Immature natural killer cell (primary cell): ENCODE measurements at regions not wholly inside any gene's neighbourhood (a gene's known extent, or its start where the extent isn't known, plus 50 kb on each side); places are given as distances from the start of the nearest gene placed in this dataset.
"Not testable (repeated sequence)": the region's sequence is repeated elsewhere in the genome, so short reads cannot be mapped to it uniquely, and the experiment has no call there.

Experiments
- DNase-seq, 3 donors: peaks; one replicate each; pipeline ENCODE4 v3.0.0; 2022; ENCODE audit warnings: mixed read lengths in 1 of 3
- H3K27ac Mint-ChIP-seq, 6 donors: one replicate each; pipeline ENCODE4 v1.8.0; 2020; ENCODE audit warnings: mixed read lengths in 6 of 6, mild to moderate bottlenecking in 5 of 6, inconsistent platforms in 4 of 6, moderate library complexity in 3 of 6
- H3K27me3 Mint-ChIP-seq, 3 donors: one replicate each; pipeline ENCODE4 v1.8.0; 2020 to 2021; ENCODE audit warnings: low read depth in 3 of 3, mild to moderate bottlenecking in 3 of 3, mixed read lengths in 3 of 3, moderate library complexity in 3 of 3, inconsistent platforms in 1 of 3
- H3K36me3 Mint-ChIP-seq, 3 donors: one replicate each; pipeline ENCODE4 v1.8.0; 2020; ENCODE audit warnings: mixed read lengths in 3 of 3, inconsistent platforms in 2 of 3, mild to moderate bottlenecking in 2 of 3
- H3K4me1 Mint-ChIP-seq, 2 donors: one replicate each; pipeline ENCODE4 v1.8.0; 2020; ENCODE audit warnings: inconsistent platforms in 2 of 2, mild to moderate bottlenecking in 2 of 2, mixed read lengths in 2 of 2, moderate library complexity in 1 of 2
- H3K4me3 Mint-ChIP-seq, 5 donors: one replicate each; pipeline ENCODE4 v1.8.0; 2020; ENCODE audit warnings: mild to moderate bottlenecking in 5 of 5, mixed read lengths in 5 of 5, inconsistent platforms in 3 of 5, moderate library complexity in 3 of 5
- H3K9me3 Mint-ChIP-seq, 6 donors: one replicate each; pipeline ENCODE4 v1.8.0; 2020; ENCODE audit warnings: mild to moderate bottlenecking in 6 of 6, mixed read lengths in 6 of 6, inconsistent platforms in 4 of 6, moderate library complexity in 3 of 6

DNA sequence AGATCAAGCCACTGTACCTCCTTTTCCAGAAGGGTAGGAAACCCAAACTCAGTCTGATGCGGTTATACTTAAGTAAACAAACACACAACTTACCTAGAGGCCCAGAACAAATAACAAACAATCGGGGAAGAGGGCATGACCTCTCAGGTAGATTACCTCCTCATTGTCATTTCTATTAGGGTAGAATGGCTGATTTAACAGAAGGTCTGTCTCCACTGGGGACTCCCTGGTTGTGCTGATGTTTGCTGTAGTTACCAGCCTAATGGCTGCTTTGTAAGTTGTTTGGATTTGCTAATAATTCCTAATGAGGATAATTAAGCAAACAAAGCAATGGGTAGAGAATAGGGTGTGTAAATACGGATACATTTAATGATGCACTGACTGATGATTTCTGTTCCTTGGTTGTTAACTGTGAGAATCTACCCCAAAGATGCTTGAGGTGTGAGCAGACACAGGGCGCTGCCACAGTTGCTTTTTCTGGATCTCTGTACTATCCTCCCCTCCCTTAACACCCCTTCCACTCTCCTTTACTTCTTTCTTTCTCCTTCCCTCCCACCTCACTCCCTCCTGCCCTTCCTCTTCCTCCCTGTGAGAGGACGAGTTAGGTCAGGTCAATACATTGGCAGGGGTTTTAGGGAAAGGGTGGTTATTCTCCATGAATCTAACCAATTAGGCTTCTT is 332.0 kb upstream of the FZD8 start:
- H3K4me3 Mint-ChIP-seq, DNase-seq, H3K27ac Mint-ChIP-seq: not testable (repeated sequence)

DNA sequence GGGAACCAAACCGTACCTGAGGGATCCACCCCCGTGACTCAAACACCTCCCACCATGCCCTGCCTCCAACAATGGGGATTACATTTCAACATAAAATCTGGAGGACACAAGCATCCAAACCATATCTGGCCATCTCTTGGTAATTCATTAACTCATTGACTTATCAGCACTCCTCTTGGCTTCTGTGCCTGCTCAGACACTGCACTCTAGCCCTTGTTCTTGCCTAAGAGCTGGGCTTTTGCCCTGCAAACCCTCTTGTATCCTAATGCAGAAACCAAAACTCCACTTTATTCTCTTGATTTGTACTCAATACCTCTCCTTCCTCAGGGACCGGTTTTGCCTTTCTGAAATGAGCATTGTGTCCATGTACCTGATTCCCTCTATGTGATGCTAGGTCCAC is 330.2 kb upstream of the FZD8 start:
- Mint-ChIP-seq H3K4me3 (no peak overlapping the region), H3K9me3 (peaks cover under 1 to 14% (median 6%) of the 10 kb centered on the region in 6 donors), H3K27me3 (peaks cover 0 to 2% (median 0%) of the 10 kb centered on the region in 3 donors), H3K4me1 (no peaks in the 10 kb centered on the region), H3K27ac (no peak overlapping the region), H3K36me3 (no peaks in the 10 kb centered on the region)
- DNase-seq: no peak

More for the DNA sequence above, 332.0 kb upstream of the FZD8 start:
- H3K4me1 Mint-ChIP-seq, H3K27me3 Mint-ChIP-seq, H3K36me3 Mint-ChIP-seq: not testable (repeated sequence)
- peaks cover 2 to 16% (median 7%) of the 10 kb centered on the region in 6 donors for H3K9me3 Mint-ChIP-seq

DNA sequence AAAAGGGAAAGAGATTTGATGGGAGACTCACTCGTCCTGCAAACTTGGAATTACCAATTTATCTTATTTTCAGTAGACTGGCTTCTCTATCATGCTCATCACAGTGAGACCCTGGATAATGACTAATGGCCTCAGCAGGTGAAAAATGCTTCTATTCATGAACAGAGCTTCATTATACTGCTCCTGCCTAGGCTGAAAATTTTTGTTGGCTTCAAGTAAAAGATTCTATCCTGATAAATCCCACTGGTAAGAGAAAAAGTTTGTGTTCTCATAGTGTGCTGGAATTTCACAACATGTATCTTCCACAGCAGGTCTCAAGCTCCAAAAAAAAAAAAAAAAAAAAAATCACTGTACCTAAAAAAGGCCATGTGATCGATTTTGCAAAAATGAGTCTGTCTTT is 329.3 kb upstream of the FZD8 start:
- no peaks in the 10 kb centered on the region for H3K36me3 Mint-ChIP-seq
- H3K27ac Mint-ChIP-seq: no peak overlapping the region
- peaks cover 0 to 13% (median 6%) of the 10 kb centered on the region in 6 donors for H3K9me3 Mint-ChIP-seq
- H3K4me3 Mint-ChIP-seq: no peak overlapping the region
- peaks cover 0 to 2% (median 0%) of the 10 kb centered on the region in 3 donors for H3K27me3 Mint-ChIP-seq
- no peaks in the 10 kb centered on the region for H3K4me1 Mint-ChIP-seq
- DNase-seq: no peak

DNA sequence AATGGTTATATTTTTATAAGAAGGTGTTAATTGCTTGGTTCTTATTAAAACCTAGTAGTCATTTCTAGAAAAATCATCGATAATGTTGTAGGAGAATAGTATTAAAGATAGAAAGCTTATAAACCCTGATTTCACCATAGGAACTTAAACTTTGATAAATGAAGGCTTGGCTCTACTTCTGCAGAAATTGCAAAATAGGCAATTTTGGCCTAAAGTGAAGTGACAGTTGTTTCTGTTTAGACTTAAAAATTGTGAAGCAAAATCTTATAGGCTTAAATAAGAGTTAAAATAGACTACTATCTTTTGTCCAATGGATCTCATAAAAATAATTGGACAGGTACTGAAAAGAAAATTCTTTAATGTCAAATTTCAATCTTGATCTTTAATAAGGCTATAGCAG is 321.6 kb upstream of the FZD8 start:
- DNase-seq: no peak
- no peak overlapping the region for H3K27ac Mint-ChIP-seq

DNA sequence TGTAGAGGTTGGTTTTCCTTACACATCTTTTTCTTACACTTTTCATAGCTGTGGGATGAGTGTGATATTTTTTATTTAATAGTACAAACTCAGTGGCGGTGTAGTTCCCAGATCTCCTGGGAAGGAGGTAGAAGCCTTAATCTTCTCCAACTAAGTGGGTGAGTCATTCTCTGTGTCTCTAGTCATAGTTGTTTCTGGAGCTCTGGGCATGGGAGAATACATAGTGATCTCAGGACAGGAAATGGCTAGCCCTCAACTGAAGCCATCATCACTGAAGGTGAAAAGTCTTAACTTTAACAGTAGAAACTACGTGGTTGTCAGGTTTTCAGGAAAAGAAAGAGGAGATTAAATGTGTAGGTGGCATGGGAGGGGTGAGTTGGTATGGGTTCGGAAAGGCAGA is 319.4 kb upstream of the FZD8 start:
- no peaks in the 10 kb centered on the region for H3K36me3 Mint-ChIP-seq
- H3K27me3 Mint-ChIP-seq: peaks cover 0 to 2% (median 2%) of the 10 kb centered on the region in 3 donors
- H3K27ac Mint-ChIP-seq: no peak overlapping the region
- H3K4me1 Mint-ChIP-seq: no peaks in the 10 kb centered on the region
- H3K9me3 Mint-ChIP-seq: peaks cover 4 to 16% (median 12%) of the 10 kb centered on the region in 6 donors
- DNase-seq: no peak
- no peak overlapping the region for H3K4me3 Mint-ChIP-seq

More for the DNA sequence above, 321.6 kb upstream of the FZD8 start:
- Mint-ChIP-seq H3K27me3 (peaks cover 0 to 2% (median 2%) of the 10 kb centered on the region in 3 donors), H3K4me1 (no peaks in the 10 kb centered on the region), H3K9me3 (peaks cover 4 to 13% (median 9%) of the 10 kb centered on the region in 6 donors), H3K4me3 (no peak overlapping the region), H3K36me3 (no peaks in the 10 kb centered on the region)

DNA sequence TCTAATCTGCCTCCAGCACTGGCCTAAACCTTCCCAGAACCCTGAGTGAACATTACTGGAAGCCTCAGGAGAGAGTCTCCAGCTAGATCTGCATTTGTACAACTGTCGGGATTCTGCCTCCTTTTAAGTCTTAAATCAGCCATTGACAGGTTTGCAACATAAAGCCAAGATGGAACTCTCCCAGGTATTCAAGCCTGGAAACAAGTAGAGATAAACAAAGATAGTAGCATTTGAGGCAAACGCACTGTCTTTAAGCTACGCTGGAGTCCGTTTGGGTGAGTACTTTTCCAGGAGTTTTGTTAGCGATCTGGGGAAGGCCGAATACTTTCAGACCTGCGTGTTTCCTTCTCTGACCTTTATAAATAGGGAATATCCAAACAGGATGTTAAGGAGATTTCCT is 317.2 kb upstream of the FZD8 start:
- H3K27me3 Mint-ChIP-seq: peaks cover 0 to 3% (median 2%) of the 10 kb centered on the region in 3 donors
- H3K36me3 Mint-ChIP-seq: no peaks in the 10 kb centered on the region
- no peak overlapping the region for H3K4me3 Mint-ChIP-seq
- no peak for DNase-seq
- no peak overlapping the region for H3K27ac Mint-ChIP-seq
- H3K4me1 Mint-ChIP-seq: no peaks in the 10 kb centered on the region
- H3K9me3 Mint-ChIP-seq: peaks cover 0 to 16% (median 1%) of the 10 kb centered on the region in 6 donors

DNA sequence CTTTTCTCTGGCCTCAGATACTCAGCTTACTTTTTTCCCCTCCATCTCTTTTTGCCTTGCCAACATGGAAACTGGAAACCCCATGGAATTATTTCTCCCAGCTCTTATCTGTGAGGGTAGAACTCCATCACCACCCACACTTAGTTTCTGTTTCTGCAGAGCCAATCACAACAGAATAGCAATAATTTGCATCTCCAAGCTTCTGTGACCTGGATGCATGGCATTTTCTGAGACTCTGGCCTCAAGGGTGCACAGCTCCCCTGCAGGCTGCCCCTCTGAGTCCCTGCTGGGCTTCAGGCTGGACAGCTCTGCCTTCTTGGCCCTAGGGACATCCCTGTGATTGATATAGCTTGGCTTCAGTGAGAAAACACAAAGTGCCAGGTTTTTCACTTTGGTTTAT is 316.5 kb upstream of the FZD8 start:
- H3K27me3 Mint-ChIP-seq, H3K27ac Mint-ChIP-seq, H3K36me3 Mint-ChIP-seq, H3K4me3 Mint-ChIP-seq, DNase-seq, H3K4me1 Mint-ChIP-seq: not testable (repeated sequence)
- peaks cover 0 to 16% (median 3%) of the 10 kb centered on the region in 6 donors for H3K9me3 Mint-ChIP-seq

DNA sequence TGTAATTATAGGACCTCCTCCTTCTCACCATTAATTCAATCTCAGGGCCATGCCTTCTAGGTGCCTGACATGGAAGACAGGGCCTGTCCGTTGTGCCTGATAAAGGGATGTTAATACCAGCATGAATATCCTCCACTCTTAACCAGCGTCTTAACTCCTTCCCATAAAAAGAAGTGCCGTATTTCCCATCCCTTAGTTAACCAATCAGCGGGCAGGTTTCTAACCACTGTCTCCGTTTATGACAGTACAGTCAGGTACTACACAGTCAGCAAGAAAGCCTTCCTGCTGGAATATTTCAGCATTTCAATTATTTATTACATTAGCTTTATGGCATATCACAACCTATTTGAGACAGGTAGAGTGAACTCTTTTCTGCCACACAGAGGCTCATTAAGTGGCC is 308.6 kb upstream of the FZD8 start:
- no peak for DNase-seq
- Mint-ChIP-seq H3K9me3 (peaks cover 0 to 11% (median 3%) of the 10 kb centered on the region in 6 donors), H3K4me3 (no peak overlapping the region), H3K27me3 (peaks cover 0 to 2% (median 2%) of the 10 kb centered on the region in 3 donors), H3K36me3 (no peaks in the 10 kb centered on the region), H3K27ac (no peak overlapping the region), H3K4me1 (no peaks in the 10 kb centered on the region)

DNA sequence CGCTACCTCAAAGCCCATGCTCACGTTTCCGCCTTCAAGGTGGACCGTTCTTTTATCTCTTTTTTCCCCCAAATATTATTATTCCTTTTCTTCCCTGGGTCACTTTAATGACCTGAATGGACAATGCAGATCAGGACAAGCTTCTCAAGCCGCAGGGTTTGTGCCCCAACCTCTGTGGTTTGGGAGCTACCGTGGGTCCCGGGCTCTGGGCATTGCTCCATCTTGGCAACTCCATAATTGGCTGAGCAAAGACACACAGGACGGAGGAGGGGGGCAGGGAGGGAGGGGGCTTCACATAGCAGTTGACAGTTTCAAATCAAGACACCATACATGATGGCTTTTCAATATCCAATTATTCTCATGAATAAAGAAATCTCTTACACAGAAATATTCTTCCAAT is 308.1 kb upstream of the FZD8 start:
- Mint-ChIP-seq H3K27ac (no peak overlapping the region), H3K4me1 (no peaks in the 10 kb centered on the region), H3K27me3 (peaks cover 0 to 2% (median 1%) of the 10 kb centered on the region in 3 donors), H3K4me3 (no peak overlapping the region), H3K9me3 (peaks cover 0 to 11% (median 3%) of the 10 kb centered on the region in 6 donors), H3K36me3 (no peaks in the 10 kb centered on the region)
- no peak for DNase-seq

DNA sequence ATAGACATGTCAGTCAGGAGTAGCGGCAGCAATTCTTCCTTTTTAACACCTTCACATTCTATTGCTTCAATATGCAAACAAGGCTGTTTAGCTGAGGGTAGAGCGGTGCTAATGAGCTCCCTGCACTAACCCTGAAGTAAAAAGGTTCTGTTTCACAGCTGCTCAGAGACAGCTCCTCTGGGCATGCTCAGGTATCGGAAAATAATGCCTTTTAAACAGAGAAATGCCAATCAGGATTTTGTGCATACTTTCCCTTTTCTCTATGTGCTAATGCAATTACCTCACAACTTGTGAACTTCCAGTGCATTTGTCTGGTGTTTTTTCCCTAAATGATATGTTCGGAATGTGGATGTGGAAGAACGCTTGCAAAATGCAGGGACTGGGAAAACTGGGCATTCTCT is 307.7 kb upstream of the FZD8 start:
- no peak for DNase-seq
- H3K27ac Mint-ChIP-seq: no peak overlapping the region
- no peaks in the 10 kb centered on the region for H3K36me3 Mint-ChIP-seq
- no peaks in the 10 kb centered on the region for H3K4me1 Mint-ChIP-seq
- peaks cover 0 to 2% (median 1%) of the 10 kb centered on the region in 3 donors for H3K27me3 Mint-ChIP-seq
- H3K4me3 Mint-ChIP-seq: no peak overlapping the region
- H3K9me3 Mint-ChIP-seq: peaks cover 0 to 11% (median 3%) of the 10 kb centered on the region in 6 donors

DNA sequence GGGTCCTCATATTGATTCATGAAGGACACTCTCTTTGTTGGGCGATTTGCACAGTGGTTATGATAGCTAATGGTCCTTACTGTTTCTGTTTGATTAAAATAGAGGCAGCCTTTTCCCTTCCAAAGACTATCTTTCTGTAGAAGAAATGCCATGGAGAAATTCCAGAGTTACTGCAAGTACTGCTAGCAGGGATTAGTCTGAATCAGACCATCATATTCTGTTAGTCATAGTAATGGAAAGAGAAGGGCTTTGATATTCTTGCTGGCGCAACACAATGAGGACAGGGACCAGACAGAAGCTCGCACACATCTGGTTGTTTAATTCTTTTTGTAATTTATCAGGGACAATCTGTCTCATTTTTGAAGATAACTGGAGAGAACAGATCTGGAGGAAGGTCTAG is 304.5 kb upstream of the FZD8 start:
- Mint-ChIP-seq H3K36me3 (no peaks in the 10 kb centered on the region), H3K4me3 (no peak overlapping the region), H3K27me3 (peaks cover 0 to 4% (median 2%) of the 10 kb centered on the region in 3 donors), H3K9me3 (peaks cover 0 to 12% (median 5%) of the 10 kb centered on the region in 6 donors), H3K27ac (no peak overlapping the region), H3K4me1 (no peaks in the 10 kb centered on the region)
- no peak for DNase-seq

DNA sequence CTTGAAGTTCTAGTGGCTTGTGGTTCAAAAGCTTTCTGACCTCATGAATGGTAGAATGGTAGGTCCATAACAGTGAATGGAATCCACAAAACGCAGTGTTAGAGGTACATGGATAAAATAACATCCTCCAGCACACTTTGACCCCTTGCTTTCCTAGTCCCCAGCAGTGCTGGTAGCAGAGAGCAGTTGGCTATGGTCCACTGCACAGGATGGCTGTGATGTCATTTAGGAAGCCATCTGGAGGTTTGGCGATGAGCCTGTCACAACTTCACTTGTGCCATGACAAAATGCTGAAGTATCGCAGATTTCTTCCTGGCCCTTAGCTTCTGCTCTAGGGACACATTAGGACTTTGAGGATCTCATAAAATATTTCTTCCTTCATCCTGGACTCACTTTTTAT is 300.0 kb upstream of the FZD8 start:
- Mint-ChIP-seq H3K27ac (no peak overlapping the region), H3K36me3 (no peaks in the 10 kb centered on the region), H3K4me1 (no peaks in the 10 kb centered on the region), H3K4me3 (no peak overlapping the region), H3K9me3 (peaks cover 0 to 16% (median 6%) of the 10 kb centered on the region in 6 donors), H3K27me3 (peaks cover 0 to 5% (median 2%) of the 10 kb centered on the region in 3 donors)
- no peak for DNase-seq

DNA sequence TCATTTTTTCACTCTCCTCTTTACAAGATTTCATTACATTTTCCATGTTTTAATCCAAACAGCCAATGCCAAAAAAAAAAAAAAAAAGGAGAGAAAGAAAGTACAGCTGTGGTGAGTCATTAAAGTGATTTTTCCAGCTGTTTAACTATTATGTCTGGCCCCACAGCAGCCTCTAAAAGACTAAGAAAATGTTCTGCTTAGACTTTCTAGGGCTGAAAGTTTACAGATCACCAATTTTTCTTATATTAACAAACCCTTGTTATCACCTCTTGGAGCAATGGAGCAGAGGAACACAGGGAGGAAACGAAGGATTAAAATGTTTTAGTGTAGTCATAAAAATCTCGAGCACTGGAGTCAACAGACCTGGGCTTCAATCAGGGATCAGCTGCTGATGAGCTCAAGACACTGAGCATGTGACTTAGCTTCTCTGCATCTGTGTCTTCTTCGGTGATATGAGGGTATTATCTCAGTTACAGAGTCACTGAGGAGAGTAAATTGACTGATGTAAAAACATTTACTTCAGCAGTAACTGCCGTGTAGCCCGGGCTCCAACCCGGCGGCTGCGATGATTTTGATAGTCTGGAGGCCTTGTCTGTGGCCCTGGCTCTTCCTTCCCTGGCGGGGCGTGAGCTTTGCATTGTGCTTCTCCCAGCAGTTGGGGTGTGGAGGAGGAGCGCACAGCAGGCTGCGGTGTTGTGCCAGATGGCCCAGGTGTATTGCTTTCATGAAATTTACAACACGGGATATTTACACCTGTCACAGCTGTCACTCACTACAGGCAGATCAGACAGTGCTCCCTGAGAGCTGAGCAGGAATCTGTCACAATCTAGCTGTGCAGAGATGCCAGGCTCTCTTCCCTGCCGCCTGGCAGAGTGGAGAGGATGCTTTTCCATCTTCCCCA is 298.3 kb upstream of the FZD8 start:
- Mint-ChIP-seq H3K27ac (no peak overlapping the region), H3K4me1 (no peaks in the 10 kb centered on the region), H3K36me3 (no peaks in the 10 kb centered on the region), H3K27me3 (peaks cover 2 to 5% (median 4%) of the 10 kb centered on the region in 3 donors), H3K4me3 (no peak overlapping the region), H3K9me3 (peaks cover 0 to 10% (median 6%) of the 10 kb centered on the region in 6 donors)
- no peak for DNase-seq

DNA sequence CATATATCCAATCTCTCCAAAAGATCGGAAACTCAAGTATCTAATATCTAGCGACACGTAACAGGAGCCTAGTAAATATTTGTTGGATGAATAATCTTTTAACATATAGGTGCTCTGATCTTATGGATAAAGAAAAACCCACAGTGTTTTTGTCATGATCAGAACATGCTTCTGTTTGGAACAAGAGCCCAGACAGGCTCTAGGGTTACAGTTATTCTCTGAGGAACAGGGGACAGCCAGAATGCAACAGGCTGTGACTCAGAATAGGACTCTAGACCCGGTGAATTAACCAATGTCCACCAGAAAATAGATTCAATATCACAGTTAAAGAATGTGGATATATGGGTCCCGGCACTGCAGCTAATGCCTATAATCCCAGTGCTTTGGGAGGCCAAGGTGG is 296.1 kb upstream of the FZD8 start:
- no peak overlapping the region for H3K4me3 Mint-ChIP-seq
- no peaks in the 10 kb centered on the region for H3K36me3 Mint-ChIP-seq

More for the DNA sequence above, 296.1 kb upstream of the FZD8 start:
- Mint-ChIP-seq H3K4me1 (no peaks in the 10 kb centered on the region), H3K9me3 (peaks cover 0 to 10% (median 4%) of the 10 kb centered on the region in 6 donors), H3K27me3 (peaks cover 2 to 4% (median 2%) of the 10 kb centered on the region in 3 donors), H3K27ac (no peak overlapping the region)
- no peak for DNase-seq
